Neuronal stem cell (in vitro differentiated cells): ENCODE measurements at regions not wholly inside any gene's neighbourhood (a gene's known extent, or its start where the extent isn't known, plus 50 kb on each side); places are given as distances from the start of the nearest gene placed in this dataset.

Experiments
- DNase-seq: peaks from one replicate; pipeline ENCODE4 v3.0.0-alpha.2; 2013; ENCODE audit warnings: low spot score
- H2AFZ ChIP-seq: one replicate; pipeline ENCODE4 v1.6.1; 2013; ENCODE audit warnings: mild to moderate bottlenecking, low read length, inconsistent platforms
- H2AK5ac ChIP-seq: 2 replicates; pipeline ENCODE4 v1.6.1; 2013; ENCODE audit warnings: low read depth, mild to moderate bottlenecking, inconsistent platforms, low read length, moderate library complexity, mixed read lengths
- H2BK120ac ChIP-seq: 2 replicates; pipeline ENCODE4 v1.6.1; 2013; ENCODE audit warnings: low read depth, mild to moderate bottlenecking, inconsistent platforms, low read length, moderate library complexity, mixed read lengths
- H2BK12ac ChIP-seq: one replicate; pipeline ENCODE4 v1.6.1; 2013; ENCODE audit warnings: low read length, inconsistent platforms
- H2BK15ac ChIP-seq: 2 replicates; pipeline ENCODE4 v1.6.1; 2013; ENCODE audit warnings: mild to moderate bottlenecking, low read length, inconsistent platforms, mixed read lengths
- H2BK5ac ChIP-seq: one replicate; pipeline ENCODE4 v1.6.1; 2013; ENCODE audit warnings: inconsistent platforms, mild to moderate bottlenecking, low read length, moderate library complexity
- H3K14ac ChIP-seq: one replicate; pipeline ENCODE4 v1.6.1; 2013; ENCODE audit warnings: low read length, inconsistent platforms
- H3K18ac ChIP-seq: 2 replicates; pipeline ENCODE4 v1.6.1; 2013; ENCODE audit warnings: low read length, inconsistent platforms
- H3K23ac ChIP-seq: 2 replicates; pipeline ENCODE4 v1.6.1; 2013; ENCODE audit warnings: low read depth, mild to moderate bottlenecking, mixed read lengths, low read length, inconsistent platforms; ENCODE audit not compliant: poor library complexity
- H3K27ac ChIP-seq: replicated peaks from 3 replicates; pipeline ENCODE4 v1.5.1; 2013; ENCODE audit warnings: low read length, inconsistent platforms
- H3K27me3 ChIP-seq, 3 experiments: 2 replicates each; pipeline ENCODE4 v1.6.1; 2013; ENCODE audit warnings: low read length in 3 of 3, mild to moderate bottlenecking in 2 of 3, inconsistent platforms in 1 of 3, low read depth in 1 of 3, mixed read lengths in 1 of 3, moderate library complexity in 1 of 3; ENCODE audit not compliant: control insufficient read depth in 3 of 3, insufficient read depth in 3 of 3
- H3K36me3 ChIP-seq, 2 donors: replicated peaks in 1 of 2; 2 replicates each; pipeline ENCODE4 v1.6.1; 2013; ENCODE audit warnings: low read length in 2 of 2; ENCODE audit not compliant: control insufficient read depth in 2 of 2, insufficient read depth in 2 of 2
- H3K4ac ChIP-seq: 2 replicates; pipeline ENCODE4 v1.6.1; 2013; ENCODE audit warnings: inconsistent platforms, mild to moderate bottlenecking, low read length, moderate library complexity
- H3K4me1 ChIP-seq, 2 donors: 1 replicate in 1 of 2; 2 replicates in 1 of 2; pipeline ENCODE4 v1.6.1; 2013; ENCODE audit warnings: low read length in 2 of 2, low read depth in 1 of 2; ENCODE audit not compliant: control insufficient read depth in 2 of 2, insufficient read depth in 1 of 2
- H3K4me2 ChIP-seq: one replicate; pipeline ENCODE4 v1.6.1; 2013; ENCODE audit warnings: mild to moderate bottlenecking, low read length, inconsistent platforms; ENCODE audit not compliant: insufficient read depth, poor library complexity, severe bottlenecking
- H3K4me3 ChIP-seq, 2 donors: 2 replicates each; pipeline ENCODE4 v1.5.1; 2013; ENCODE audit warnings: low read length in 2 of 2, mild to moderate bottlenecking in 2 of 2, inconsistent platforms in 1 of 2, moderate library complexity in 1 of 2
- H3K79me1 ChIP-seq: one replicate; pipeline ENCODE4 v1.6.1; 2013; ENCODE audit warnings: low read depth, mild to moderate bottlenecking, inconsistent platforms, low read length, moderate library complexity
- H3K9ac ChIP-seq: one replicate; pipeline ENCODE4 v1.6.1; 2013; ENCODE audit warnings: mild to moderate bottlenecking, low read depth, low read length, inconsistent platforms; ENCODE audit not compliant: poor library complexity
- H3K9me3 ChIP-seq, 2 donors: replicated peaks in 1 of 2; 2 replicates each; pipeline versions ENCODE3 to v1.6.1; 2013; ENCODE audit warnings: low read length in 2 of 2, mild to moderate bottlenecking in 2 of 2, inconsistent platforms in 1 of 2, low read depth in 1 of 2, mixed read lengths in 1 of 2, moderate library complexity in 1 of 2; ENCODE audit not compliant: control insufficient read depth in 2 of 2, insufficient read depth in 1 of 2
- H4K8ac ChIP-seq: one replicate; pipeline ENCODE4 v1.6.1; 2013; ENCODE audit warnings: low read depth, mild to moderate bottlenecking, inconsistent platforms, low read length, moderate library complexity
- H4K91ac ChIP-seq: one replicate; pipeline ENCODE4 v1.6.1; 2013; ENCODE audit warnings: low read length, low read depth, mild to moderate bottlenecking, inconsistent platforms; ENCODE audit not compliant: poor library complexity
- WGBS, 2 donors: extraction: QIAGEN DNeasy Blood & Tissue Kit; methylation state at CpG; one replicate each; pipeline ENCODE4 v1.1.7; 2013; ENCODE audit warnings: missing lambda C conversion rate in 2 of 2, mixed read lengths in 1 of 2; ENCODE audit not compliant: insufficient read length in 2 of 2, insufficient replicate concordance in 1 of 2; ENCODE audit errors: extremely low coverage in 2 of 2; 5-methylcytosine and 5-hydroxymethylcytosine counted together

DNA sequence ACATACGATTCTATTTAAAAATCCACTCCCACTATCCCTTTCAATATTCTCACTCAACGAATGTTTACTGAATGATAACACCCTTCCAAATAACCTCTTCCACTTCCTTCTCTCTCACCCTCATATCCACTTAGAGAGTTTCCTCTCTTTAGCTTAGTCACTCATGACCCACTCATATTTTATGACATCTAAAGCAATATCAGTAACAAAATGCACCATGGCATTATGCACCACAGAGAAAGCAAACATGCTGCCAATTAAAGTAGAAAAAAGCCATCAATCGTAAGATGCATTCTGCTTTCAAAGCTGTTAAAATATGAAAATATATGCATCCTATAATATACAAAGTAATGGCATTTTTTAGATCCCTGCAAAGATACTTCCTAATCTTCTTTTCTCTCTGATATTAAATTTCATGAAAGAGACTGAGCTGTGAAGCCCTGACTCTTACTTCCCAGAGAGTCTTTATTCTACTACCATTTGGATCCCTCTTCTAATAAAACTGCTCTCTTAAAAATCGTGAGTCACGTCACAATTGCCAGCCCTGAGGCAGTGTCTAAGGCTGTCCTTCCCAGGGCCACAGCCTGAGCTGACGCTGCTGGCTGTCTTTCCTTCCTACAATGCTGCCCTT is 283.0 kb upstream of the KLF6 start:
- H3K14ac ChIP-seq, result no peak overlapping the region
- DNase-seq, result no peak
- H4K91ac ChIP-seq, result no peak overlapping the region
- H3K4me1 ChIP-seq, result no peaks in the 10 kb centered on the region
- H3K27ac ChIP-seq, result no peak overlapping the region
- H2BK12ac ChIP-seq, result no peak overlapping the region
- H2BK5ac ChIP-seq, result no peak overlapping the region
- H3K36me3 ChIP-seq, result no peaks in the 10 kb centered on the region
- peaks cover 0 to 4% of the 10 kb centered on the region in 2 donors for H3K9me3 ChIP-seq
- no peak overlapping the region for H3K9ac ChIP-seq
- H4K8ac ChIP-seq, result no peak overlapping the region
- WGBS, 2 donors, result 100% methylated on average over 1 to 2 of the region's 6 CpGs
- H3K4ac ChIP-seq, result no peak overlapping the region
- no peak overlapping the region for H2BK120ac ChIP-seq
- no peaks in the 10 kb centered on the region for H3K27me3 ChIP-seq
- H2AFZ ChIP-seq, result no peak overlapping the region
- no peak overlapping the region for H3K23ac ChIP-seq
- H3K4me3 ChIP-seq, result no peak overlapping the region
- no peaks in the 10 kb centered on the region for H3K79me1 ChIP-seq
- no peak overlapping the region for H3K18ac ChIP-seq
- no peak overlapping the region for H2BK15ac ChIP-seq
- no peak overlapping the region for H3K4me2 ChIP-seq
- no peak overlapping the region for H2AK5ac ChIP-seq

DNA sequence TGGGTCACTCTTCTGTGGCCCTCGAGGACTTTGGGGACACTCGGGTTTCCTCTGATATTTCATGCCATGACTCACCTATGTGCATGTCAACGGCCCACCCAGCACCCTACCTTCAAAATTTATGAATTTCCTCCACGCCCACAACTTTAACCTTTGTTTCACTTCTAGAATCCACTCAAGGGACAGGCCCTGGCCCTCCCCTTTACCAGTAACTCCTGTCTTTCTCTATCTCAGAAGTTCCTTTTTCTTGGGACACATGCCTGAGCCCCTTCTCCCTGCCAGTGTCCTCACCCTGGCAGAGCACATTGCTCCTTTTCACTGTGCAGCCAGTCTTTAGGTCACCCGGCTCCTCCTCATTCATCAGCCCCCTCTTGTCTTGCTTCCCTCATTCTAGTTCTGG is 282.5 kb upstream of the KLF6 start:
- Histone ChIP-seq H2AK5ac (no peak overlapping the region), H3K36me3 (no peaks in the 10 kb centered on the region), H2BK5ac (no peak overlapping the region), H3K9ac (no peak overlapping the region), H3K4me3 (no peak overlapping the region), H3K4me1 (no peaks in the 10 kb centered on the region), H2BK12ac (no peak overlapping the region), H3K23ac (no peak overlapping the region), H3K4ac (no peak overlapping the region), H4K8ac (no peak overlapping the region), H3K9me3 (peaks cover 0 to 1% of the 10 kb centered on the region in 2 donors), H3K79me1 (no peaks in the 10 kb centered on the region), H4K91ac (no peak overlapping the region), H3K18ac (no peak overlapping the region), H2BK15ac (no peak overlapping the region), H3K4me2 (no peak overlapping the region), H2AFZ (no peak overlapping the region), H2BK120ac (no peak overlapping the region), H3K27ac (no peak overlapping the region), H3K14ac (no peak overlapping the region), H3K27me3 (no peaks in the 10 kb centered on the region)
- DNase-seq, result no peak
- no CpG with 5 or more reads among the region's 5 CpGs for WGBS, 2 donors

DNA sequence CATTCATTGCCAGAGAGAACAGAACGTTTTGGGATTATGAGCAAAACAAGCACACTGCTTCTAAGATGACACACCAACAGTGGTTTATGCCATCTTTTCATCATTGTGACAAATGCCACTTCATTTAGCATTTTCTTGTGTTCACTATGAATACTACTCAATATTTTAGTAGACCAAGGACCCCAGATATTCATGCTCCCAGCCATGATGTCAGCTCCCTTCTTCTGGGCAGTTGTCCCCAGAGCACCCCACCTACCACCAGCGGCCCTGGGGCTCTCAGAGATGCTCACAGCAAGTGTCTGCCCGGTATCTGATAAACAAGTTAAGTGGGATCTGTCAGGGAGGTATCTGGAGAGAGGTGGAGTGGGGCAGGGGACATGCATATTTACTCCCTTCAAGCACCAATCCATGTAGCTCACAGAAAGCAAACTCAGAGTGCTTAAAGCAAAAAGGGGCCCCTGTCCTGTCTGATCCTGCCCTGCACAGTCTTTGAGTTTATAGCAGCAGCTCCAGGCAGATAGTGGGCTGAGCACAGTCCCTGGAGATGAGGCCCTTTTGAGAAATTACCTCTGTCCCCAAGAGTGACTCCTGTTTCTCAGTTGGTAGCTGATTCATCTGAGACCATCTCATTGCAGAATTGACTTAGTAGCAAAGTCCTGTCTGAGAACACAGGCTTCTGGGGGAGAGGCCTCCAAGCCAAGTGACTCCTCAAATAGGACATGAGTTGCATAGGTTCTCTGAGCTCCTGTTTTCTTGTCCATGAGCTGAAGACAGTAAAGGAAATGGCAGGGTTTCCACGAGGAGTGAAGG is 281.8 kb upstream of the KLF6 start:
- H3K4me3 ChIP-seq, result no peak overlapping the region
- no peak overlapping the region for H2BK5ac ChIP-seq
- no CpG with 5 or more reads among the region's 4 CpGs for WGBS, 2 donors
- no peak overlapping the region for H3K14ac ChIP-seq
- H3K4ac ChIP-seq, result no peak overlapping the region
- no peak for DNase-seq
- H3K36me3 ChIP-seq, result no peaks in the 10 kb centered on the region
- H2BK15ac ChIP-seq, result no peak overlapping the region
- no peak overlapping the region for H4K91ac ChIP-seq
- no peak overlapping the region for H4K8ac ChIP-seq
- H3K79me1 ChIP-seq, result no peaks in the 10 kb centered on the region
- H3K27ac ChIP-seq, result no peak overlapping the region
- H3K18ac ChIP-seq, result no peak overlapping the region
- H3K4me1 ChIP-seq, result no peaks in the 10 kb centered on the region
- no peak overlapping the region for H2BK12ac ChIP-seq
- H3K9me3 ChIP-seq, result no peaks in the 10 kb centered on the region
- no peak overlapping the region for H2BK120ac ChIP-seq
- H2AFZ ChIP-seq, result no peak overlapping the region
- H3K23ac ChIP-seq, result no peak overlapping the region
- no peak overlapping the region for H3K9ac ChIP-seq
- H2AK5ac ChIP-seq, result no peak overlapping the region
- no peaks in the 10 kb centered on the region for H3K27me3 ChIP-seq
- no peak overlapping the region for H3K4me2 ChIP-seq

DNA sequence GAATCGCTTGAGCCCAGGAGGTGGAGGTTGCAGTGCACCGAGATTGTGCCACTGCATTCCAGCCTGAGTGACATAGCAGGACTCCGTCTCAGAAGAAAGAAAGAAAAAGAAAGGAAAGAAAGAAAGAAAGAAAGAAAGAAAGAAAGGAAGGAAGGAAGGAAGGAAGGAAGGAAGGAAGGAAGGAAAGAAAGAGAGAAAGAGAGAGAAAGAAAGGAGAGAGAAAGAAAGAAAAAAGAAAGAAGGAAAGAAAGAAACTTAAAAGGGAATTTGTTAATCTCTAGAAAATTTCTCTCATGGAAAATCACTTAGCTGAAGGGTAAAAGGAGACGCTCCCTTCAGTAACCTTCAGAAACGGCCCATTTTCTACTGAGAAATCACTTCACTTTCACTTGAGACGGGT is 279.5 kb upstream of the KLF6 start:
- WGBS, 2 donors, result no CpG with 5 or more reads among the region's 6 CpGs

More for the DNA sequence above, 279.5 kb upstream of the KLF6 start:
- no peak overlapping the region for H2BK5ac ChIP-seq
- no peaks in the 10 kb centered on the region for H3K79me1 ChIP-seq
- H3K14ac ChIP-seq, result no peak overlapping the region
- H3K4ac ChIP-seq, result no peak overlapping the region
- H3K4me1 ChIP-seq, result no peaks in the 10 kb centered on the region
- H2BK15ac ChIP-seq, result no peak overlapping the region
- H2BK12ac ChIP-seq, result no peak overlapping the region
- no peak overlapping the region for H2AK5ac ChIP-seq
- H4K91ac ChIP-seq, result no peak overlapping the region
- H3K27ac ChIP-seq, result no peak overlapping the region
- no peak overlapping the region for H3K23ac ChIP-seq
- no peak overlapping the region for H3K18ac ChIP-seq
- no peak for DNase-seq
- no peaks in the 10 kb centered on the region for H3K9me3 ChIP-seq
- no peaks in the 10 kb centered on the region for H3K27me3 ChIP-seq
- no peak overlapping the region for H3K9ac ChIP-seq
- H2BK120ac ChIP-seq, result no peak overlapping the region
- no peak overlapping the region for H3K4me2 ChIP-seq
- no peak overlapping the region for H3K4me3 ChIP-seq
- H3K36me3 ChIP-seq, result no peaks in the 10 kb centered on the region
- no peak overlapping the region for H2AFZ ChIP-seq
- H4K8ac ChIP-seq, result no peak overlapping the region
